ENCODE measurements at regions not wholly inside any gene's neighbourhood (a gene's known extent, or its start where the extent isn't known, plus 50 kb on each side); places are given as distances from the start of the nearest gene placed in this dataset.

DNA sequence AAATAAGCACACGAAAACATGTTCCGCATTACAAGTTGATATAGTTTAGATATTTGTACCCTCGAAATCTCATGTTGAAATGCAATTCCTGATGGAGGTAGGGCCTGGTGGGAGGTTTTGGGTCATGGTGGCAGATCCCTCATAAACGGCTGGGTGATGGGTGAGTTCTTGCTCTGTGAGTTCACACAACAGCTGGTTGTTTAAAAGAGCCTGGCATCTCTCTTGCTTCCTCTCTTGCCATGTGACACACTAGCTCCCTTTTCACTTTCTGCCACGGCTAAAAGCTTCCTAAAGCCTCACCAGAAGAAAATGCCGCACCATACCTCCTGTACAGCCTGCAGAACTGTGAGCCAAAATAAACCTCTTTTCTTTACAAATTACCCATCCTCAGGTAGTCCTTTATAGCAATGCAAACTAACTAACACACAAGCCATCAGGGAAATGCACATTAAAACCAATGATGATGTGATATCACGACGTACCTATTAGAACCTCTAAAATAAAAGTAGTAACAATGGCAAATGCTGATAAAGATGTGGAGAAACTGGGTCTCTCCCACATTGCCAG is 188.5 kb downstream of the ANAPC1 start:
- no peak for DNase-seq
- Mint-ChIP-seq H3K9me3 (ENCODE audit: insufficient read depth) (no peaks in the 10 kb centered on the region), H3K27me3 (ENCODE audit: low read depth) (peaks cover 29% of the 10 kb centered on the region), H3K4me1 (ENCODE audit: low read depth) (peaks cover 17% of the 10 kb centered on the region), H3K36me3 (ENCODE audit: low read depth) (no peaks in the 10 kb centered on the region), H3K27ac (no peak overlapping the region), H3K4me3 (no peak overlapping the region)
- ChIA-PET CTCF (interaction anchor here (0.9 to 1.3 kb wide), 2 partner anchors 11 to 884 kb away, joined by 3 read pairs; no protein-coding TSS in a partner anchor), POLR2A (no interaction called here)
- no peak for ATAC-seq

DNA sequence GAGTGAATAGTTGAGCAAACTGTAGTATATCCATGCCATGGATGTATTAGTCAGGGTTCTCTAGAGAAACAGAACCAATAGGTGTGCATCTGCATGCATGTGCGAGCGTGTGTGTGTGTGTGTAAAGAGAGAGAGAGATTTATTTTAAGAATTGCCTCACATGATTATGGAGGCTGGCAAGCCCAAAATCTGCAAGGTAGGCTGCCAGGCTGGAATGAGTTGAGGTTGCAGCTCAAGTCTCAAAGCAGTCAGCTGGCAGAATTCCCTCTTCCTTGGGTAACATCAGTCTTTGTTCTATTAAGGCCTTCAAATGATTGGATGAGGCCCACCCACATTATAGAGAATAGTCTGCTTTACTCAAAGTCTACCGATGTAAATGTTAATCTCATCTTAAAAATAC is 187.8 kb downstream of the ANAPC1 start:
- no peak for ATAC-seq
- no peak overlapping the region for H3K4me3 Mint-ChIP-seq
- POLR2A ChIA-PET = no interaction called here
- H3K27me3 Mint-ChIP-seq (ENCODE audit: low read depth) = peaks cover 26% of the 10 kb centered on the region
- DNase-seq = no peak
- no peaks in the 10 kb centered on the region for H3K36me3 Mint-ChIP-seq (ENCODE audit: low read depth)
- no peaks in the 10 kb centered on the region for H3K9me3 Mint-ChIP-seq (ENCODE audit: insufficient read depth)
- no peak overlapping the region for H3K27ac Mint-ChIP-seq
- CTCF ChIA-PET = no interaction called here
- H3K4me1 Mint-ChIP-seq (ENCODE audit: low read depth) = peaks cover 19% of the 10 kb centered on the region

DNA sequence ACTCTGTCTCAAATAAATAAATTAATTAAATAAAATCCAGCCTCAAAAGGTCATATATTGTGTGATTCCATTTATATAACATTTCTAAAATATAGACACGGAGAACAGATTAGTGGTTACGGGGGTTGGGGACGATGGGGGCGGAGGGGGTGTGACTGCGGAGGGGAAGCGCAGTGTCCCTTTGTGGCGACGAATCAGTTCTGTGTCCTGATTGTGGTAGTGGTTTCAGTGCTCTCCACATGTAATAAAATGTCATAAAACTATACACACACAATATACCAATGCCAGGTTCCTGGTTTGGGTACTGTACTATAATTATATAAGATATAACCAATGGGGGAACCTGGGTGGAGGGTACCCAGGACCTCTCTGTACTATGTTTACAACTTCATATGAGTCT is 186.4 kb downstream of the ANAPC1 start:
- ChIA-PET CTCF (no interaction called here), POLR2A (no interaction called here)
- Mint-ChIP-seq H3K27ac (no peak overlapping the region), H3K4me3 (no peak overlapping the region), H3K4me1 (ENCODE audit: low read depth) (peaks cover 33% of the 10 kb centered on the region), H3K27me3 (ENCODE audit: low read depth) (peaks cover 20% of the 10 kb centered on the region), H3K36me3 (ENCODE audit: low read depth) (no peaks in the 10 kb centered on the region), H3K9me3 (ENCODE audit: insufficient read depth) (no peaks in the 10 kb centered on the region)
- ATAC-seq = no peak
- DNase-seq = no peak

DNA sequence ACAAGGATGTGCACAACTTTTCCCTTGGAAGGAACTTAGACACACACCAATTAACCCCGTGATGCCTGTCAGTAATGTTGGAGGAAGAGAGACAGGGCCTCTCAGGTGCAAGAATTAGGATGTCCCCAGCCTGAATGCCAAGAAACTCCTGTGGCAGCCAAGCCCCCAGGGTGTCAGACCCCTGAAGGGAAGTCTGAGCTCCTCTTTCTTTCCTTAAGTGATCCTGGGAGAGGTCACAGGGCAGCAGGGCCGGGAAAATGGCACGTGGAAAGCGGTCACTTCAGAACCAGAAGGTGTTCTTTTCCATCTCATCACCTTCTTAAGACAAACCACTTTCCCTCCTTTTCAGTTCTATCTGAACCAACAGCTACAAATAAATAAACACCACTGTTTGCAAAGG is 185.9 kb downstream of the ANAPC1 start:
- peaks cover 35% of the 10 kb centered on the region for H3K4me1 Mint-ChIP-seq (ENCODE audit: low read depth)
- no peaks in the 10 kb centered on the region for H3K9me3 Mint-ChIP-seq (ENCODE audit: insufficient read depth)
- ChIA-PET POLR2A (no interaction called here), CTCF (interaction anchor here (1.1 to 1.7 kb wide), 4 partner anchors 12 to 161 kb away, joined by 3 to 6 read pairs (median 6); no protein-coding TSS in a partner anchor)
- no peak overlapping the region for H3K4me3 Mint-ChIP-seq
- no peak for DNase-seq
- no peak overlapping the region for H3K27ac Mint-ChIP-seq
- peaks cover 18% of the 10 kb centered on the region for H3K27me3 Mint-ChIP-seq (ENCODE audit: low read depth)
- H3K36me3 Mint-ChIP-seq (ENCODE audit: low read depth) = no peaks in the 10 kb centered on the region
- ATAC-seq = no peak

DNA sequence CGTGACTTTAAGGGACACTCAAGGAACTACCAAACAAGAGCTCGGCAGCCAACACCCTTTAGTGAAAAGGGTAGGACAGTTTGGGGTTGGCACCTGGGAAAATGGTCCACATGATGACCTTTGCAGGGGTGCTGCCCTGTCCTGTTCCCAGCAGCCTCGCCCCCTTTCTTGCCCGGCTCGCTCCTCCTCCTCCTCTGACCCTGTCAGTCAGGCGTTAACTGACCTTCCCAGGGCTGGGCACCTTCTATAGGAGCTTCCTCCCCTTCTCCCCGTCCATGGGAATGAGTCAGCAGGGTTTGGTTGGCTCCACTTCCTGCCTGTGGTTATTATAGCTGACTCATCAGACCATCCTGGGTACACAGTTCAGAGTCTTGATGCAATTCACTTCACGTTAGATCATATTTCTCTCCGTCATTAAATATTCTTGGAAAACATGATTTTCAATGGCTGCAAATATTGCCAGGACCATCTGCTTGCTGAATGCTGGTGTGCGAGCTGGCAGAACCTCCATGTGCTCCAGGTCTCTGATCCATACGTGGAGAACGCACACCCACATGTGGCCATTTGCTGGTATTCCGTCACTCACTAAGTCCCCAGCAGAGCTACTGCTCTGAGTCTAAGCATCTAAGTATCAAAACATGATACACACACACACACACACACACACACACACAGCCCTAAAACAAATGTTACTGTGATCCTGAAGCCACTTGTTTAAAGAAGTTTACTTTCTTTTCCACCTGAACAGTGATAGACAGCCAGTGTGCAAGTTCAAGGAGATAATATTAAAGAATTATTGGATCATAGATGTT is 185.0 kb downstream of the ANAPC1 start:
- peaks cover 37% of the 10 kb centered on the region for H3K4me1 Mint-ChIP-seq (ENCODE audit: low read depth)
- ChIA-PET CTCF (interaction anchor here (1.0 to 1.7 kb wide), 6 partner anchors 11 to 216 kb away, joined by 3 to 6 read pairs (median 4); no protein-coding TSS in a partner anchor), POLR2A (interaction anchor here (0.7 kb wide), 1 partner anchor 233 kb away, joined by 6 read pairs; no protein-coding TSS in a partner anchor)
- no peaks in the 10 kb centered on the region for H3K9me3 Mint-ChIP-seq (ENCODE audit: insufficient read depth)
- ATAC-seq = peak; percentile 92
- H3K27ac Mint-ChIP-seq = peak overlapping the region; percentile 73
- H3K36me3 Mint-ChIP-seq (ENCODE audit: low read depth) = no peaks in the 10 kb centered on the region
- H3K27me3 Mint-ChIP-seq (ENCODE audit: low read depth) = peaks cover 13% of the 10 kb centered on the region
- DNase-seq = peak; percentile 72
- H3K4me3 Mint-ChIP-seq = peak overlapping the region; percentile 44

DNA sequence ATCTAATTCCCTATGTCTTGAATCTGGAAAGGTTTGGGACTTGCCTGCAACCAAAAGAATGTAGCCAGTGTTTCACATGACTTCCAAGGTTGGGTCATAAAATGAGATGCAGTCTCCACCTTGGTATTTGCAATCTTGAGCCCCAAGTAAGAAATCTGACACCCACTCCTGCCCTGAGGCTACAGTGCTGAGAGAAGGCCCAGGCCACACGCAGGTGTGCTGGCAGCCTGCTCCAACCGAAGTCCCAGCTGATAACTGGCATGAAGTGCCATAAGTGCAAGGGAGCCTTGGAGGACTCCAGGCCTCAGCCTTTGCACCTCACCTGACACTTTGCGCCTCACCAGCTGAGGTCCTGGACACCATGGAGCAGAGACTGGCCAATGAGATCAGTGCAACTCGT is 182.7 kb downstream of the ANAPC1 start:
- H3K9me3 Mint-ChIP-seq (ENCODE audit: insufficient read depth) = no peaks in the 10 kb centered on the region
- H3K4me3 Mint-ChIP-seq = no peak overlapping the region
- H3K4me1 Mint-ChIP-seq (ENCODE audit: low read depth) = peaks cover 58% of the 10 kb centered on the region
- no peak overlapping the region for H3K27ac Mint-ChIP-seq
- DNase-seq = no peak
- no peaks in the 10 kb centered on the region for H3K36me3 Mint-ChIP-seq (ENCODE audit: low read depth)
- CTCF ChIA-PET = interaction anchor here (0.7 to 2.6 kb wide), 8 partner anchors 9 to 841 kb away, joined by 3 to 21 read pairs (median 4); no protein-coding TSS in a partner anchor
- POLR2A ChIA-PET = no interaction called here
- H3K27me3 Mint-ChIP-seq (ENCODE audit: low read depth) = no peaks in the 10 kb centered on the region
- ATAC-seq = no peak

DNA sequence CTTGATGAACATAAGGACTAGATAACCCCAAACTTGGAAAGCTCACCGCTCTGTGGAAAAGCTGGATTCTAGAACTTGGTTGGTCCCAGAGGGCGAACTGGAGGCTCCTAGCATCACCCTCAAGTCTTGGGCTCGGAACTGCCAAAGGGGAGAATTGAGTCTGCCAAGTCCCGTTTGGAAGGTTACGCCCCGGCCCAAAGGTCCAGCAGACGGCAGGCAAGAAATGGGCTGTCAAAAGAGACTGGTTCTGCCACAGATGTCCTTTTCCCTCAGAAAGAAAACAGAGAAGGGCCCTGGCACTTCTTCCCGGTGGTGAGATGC is 182.2 kb downstream of the ANAPC1 start:
- ATAC-seq = no peak
- CTCF ChIA-PET = interaction anchor here (0.7 to 2.6 kb wide), 9 partner anchors 8 to 841 kb away, joined by 3 to 21 read pairs (median 4); no protein-coding TSS in a partner anchor
- no peak overlapping the region for H3K27ac Mint-ChIP-seq

DNA sequence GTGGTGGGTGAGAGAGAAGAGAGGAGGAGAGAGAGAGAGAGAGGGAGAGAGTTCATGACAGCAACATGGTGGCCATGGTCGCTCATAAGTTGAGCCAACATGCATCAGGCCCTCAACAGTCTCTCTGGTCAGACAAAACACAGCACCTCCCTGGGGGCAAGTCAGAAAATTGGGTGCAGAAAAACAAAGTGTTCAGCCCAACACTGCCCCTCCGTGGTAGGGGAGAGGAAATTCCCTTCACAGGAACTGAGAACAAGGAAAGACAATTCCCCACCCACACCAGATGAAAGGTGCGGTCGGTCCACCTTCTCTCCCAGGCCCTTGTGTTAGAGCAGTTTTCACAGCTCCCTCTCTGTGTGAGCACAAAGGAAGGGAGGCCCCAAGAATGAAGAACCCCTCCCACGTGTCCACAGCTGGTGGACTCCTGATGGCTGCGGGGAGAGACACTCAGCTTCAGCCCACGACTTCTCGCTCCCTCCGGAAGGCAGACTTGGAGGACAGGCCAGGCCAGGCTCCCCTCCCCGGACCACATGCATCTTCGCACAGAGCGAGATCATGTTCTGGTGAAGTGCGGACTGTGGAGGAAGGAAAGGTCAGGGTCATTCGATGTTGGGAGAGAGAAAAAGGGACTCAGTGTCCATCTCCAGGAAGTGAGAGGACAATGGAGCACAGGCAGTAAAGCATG is 181.7 kb downstream of the ANAPC1 start:
- H3K4me1 Mint-ChIP-seq (ENCODE audit: low read depth) = peaks cover 59% of the 10 kb centered on the region
- no peak overlapping the region for H3K27ac Mint-ChIP-seq
- no peaks in the 10 kb centered on the region for H3K27me3 Mint-ChIP-seq (ENCODE audit: low read depth)
- H3K36me3 Mint-ChIP-seq (ENCODE audit: low read depth) = no peaks in the 10 kb centered on the region
- ChIA-PET CTCF (interaction anchor here (1.0 to 2.6 kb wide), 9 partner anchors 11 to 842 kb away, joined by 3 to 21 read pairs (median 5); no protein-coding TSS in a partner anchor), POLR2A (no interaction called here)
- ATAC-seq (no peak), DNase-seq (peak; percentile 70)
- H3K4me3 Mint-ChIP-seq = no peak overlapping the region
- H3K9me3 Mint-ChIP-seq (ENCODE audit: insufficient read depth) = no peaks in the 10 kb centered on the region

More for the DNA sequence above, 182.2 kb downstream of the ANAPC1 start:
- Mint-ChIP-seq H3K4me1 (ENCODE audit: low read depth) (peaks cover 59% of the 10 kb centered on the region), H3K27me3 (ENCODE audit: low read depth) (no peaks in the 10 kb centered on the region), H3K9me3 (ENCODE audit: insufficient read depth) (no peaks in the 10 kb centered on the region), H3K36me3 (ENCODE audit: low read depth) (no peaks in the 10 kb centered on the region), H3K4me3 (no peak overlapping the region)
- no peak for DNase-seq
- POLR2A ChIA-PET = no interaction called here

DNA sequence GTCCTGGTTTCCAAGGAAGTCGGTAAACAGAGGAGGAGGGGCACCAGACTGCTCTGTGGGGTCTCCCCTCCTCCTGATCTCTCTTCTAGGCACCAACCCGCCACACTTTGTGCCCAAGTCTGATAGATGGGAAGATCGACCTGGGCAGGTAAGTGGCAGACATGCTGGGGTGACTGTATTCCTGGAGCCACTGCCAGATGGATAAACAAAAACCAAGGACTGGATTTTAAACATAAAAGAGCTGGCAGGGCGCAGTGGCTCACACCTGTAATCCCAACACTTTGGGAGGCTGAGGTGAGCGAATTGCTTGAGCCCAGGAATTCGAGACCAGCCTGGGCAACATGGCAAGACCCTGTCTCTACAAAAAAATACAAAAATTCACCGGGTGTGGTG is 181.2 kb downstream of the ANAPC1 start:
- H3K4me3 Mint-ChIP-seq = no peak overlapping the region
- H3K4me1 Mint-ChIP-seq (ENCODE audit: low read depth) = peaks cover 59% of the 10 kb centered on the region
- no peak overlapping the region for H3K27ac Mint-ChIP-seq
- H3K36me3 Mint-ChIP-seq (ENCODE audit: low read depth) = no peaks in the 10 kb centered on the region
- ChIA-PET POLR2A (no interaction called here), CTCF (interaction anchor here (0.8 to 2.6 kb wide), 7 partner anchors 11 to 585 kb away, joined by 3 to 21 read pairs (median 5); partner anchors contain the start of gene BCL2L11)
- DNase-seq (no peak), ATAC-seq (no peak)
- H3K27me3 Mint-ChIP-seq (ENCODE audit: low read depth) = no peaks in the 10 kb centered on the region
- no peaks in the 10 kb centered on the region for H3K9me3 Mint-ChIP-seq (ENCODE audit: insufficient read depth)

DNA sequence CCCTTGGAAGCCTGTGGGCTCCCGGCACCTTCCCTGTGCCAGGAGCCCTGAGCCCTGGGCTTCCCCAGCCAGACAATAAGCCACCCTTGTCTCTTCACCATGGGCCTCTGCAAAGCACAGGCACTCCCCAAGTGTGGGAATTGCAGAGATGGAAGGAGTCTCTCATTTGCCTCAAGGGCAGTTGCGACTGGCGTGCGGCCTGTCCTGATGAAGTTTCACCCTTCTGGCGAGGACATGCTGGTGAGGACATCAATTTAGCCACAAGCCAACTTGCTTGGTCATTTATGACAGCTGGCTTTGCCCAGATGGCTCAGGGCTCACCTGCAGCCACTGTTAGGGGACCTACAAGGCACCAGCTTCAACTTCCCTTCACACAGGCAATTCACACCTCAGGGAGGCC is 180.2 kb downstream of the ANAPC1 start:
- Mint-ChIP-seq H3K36me3 (ENCODE audit: low read depth) (no peaks in the 10 kb centered on the region), H3K9me3 (ENCODE audit: insufficient read depth) (no peaks in the 10 kb centered on the region), H3K27ac (no peak overlapping the region), H3K4me1 (ENCODE audit: low read depth) (peaks cover 50% of the 10 kb centered on the region), H3K27me3 (ENCODE audit: low read depth) (peaks cover 6% of the 10 kb centered on the region), H3K4me3 (no peak overlapping the region)
- DNase-seq (no peak), ATAC-seq (no peak)
- ChIA-PET POLR2A (interaction anchor here (0.6 kb wide), 1 partner anchor 186 kb away, joined by 6 read pairs; no protein-coding TSS in a partner anchor), CTCF (interaction anchor here (1.7 kb wide), 1 partner anchor 220 kb away, joined by 7 read pairs; no protein-coding TSS in a partner anchor)

DNA sequence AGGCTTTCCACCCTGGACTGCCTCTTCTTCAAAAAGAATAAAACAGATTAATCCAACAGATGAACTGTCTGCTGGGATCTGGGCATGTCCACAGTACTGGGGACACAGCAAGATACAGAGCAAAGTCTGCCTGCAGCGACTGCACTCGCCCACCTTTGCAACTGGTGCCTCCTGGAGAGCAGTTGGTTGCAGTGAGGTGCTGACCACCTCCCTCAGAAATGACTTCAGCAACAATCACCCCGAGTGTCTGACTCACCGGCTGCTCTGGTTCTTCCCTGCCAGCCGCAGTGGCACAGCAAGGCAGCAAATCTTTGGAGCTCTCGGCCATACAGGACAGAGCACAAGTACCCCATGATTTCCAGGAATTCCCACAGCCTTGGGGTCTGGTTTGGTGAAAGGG is 179.7 kb downstream of the ANAPC1 start:
- H3K4me1 Mint-ChIP-seq (ENCODE audit: low read depth) = peaks cover 45% of the 10 kb centered on the region
- CTCF ChIA-PET = no interaction called here
- H3K9me3 Mint-ChIP-seq (ENCODE audit: insufficient read depth) = no peaks in the 10 kb centered on the region
- peaks cover 6% of the 10 kb centered on the region for H3K27me3 Mint-ChIP-seq (ENCODE audit: low read depth)
- no peak for DNase-seq
- H3K36me3 Mint-ChIP-seq (ENCODE audit: low read depth) = no peaks in the 10 kb centered on the region
- H3K4me3 Mint-ChIP-seq = no peak overlapping the region
- no peak for ATAC-seq
- POLR2A ChIA-PET = no interaction called here
- no peak overlapping the region for H3K27ac Mint-ChIP-seq

DNA sequence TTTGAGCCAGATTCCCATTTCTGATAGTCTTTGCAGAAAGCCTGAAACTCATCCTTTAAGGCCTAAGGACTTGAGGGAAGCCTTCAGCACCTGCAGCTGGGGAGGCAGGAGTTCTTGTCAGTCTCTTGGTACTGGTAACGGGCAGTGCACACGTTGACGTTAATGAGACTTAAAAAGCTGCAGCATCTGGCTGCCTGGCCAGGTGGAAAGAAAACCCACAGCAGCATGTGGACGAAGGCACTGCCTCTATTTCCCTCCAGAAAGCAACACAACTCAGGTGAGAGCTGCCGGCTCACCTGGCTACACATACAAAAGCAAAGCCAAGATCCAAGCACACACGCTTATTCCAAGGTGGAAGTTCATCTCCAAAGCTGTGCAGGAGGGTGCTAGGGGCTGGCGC is 178.8 kb downstream of the ANAPC1 start:
- Mint-ChIP-seq H3K27ac (no peak overlapping the region), H3K27me3 (ENCODE audit: low read depth) (peaks cover 6% of the 10 kb centered on the region), H3K9me3 (ENCODE audit: insufficient read depth) (no peaks in the 10 kb centered on the region), H3K4me1 (ENCODE audit: low read depth) (peaks cover 42% of the 10 kb centered on the region), H3K4me3 (no peak overlapping the region), H3K36me3 (ENCODE audit: low read depth) (no peaks in the 10 kb centered on the region)
- ATAC-seq (no peak), DNase-seq (no peak)
- CTCF ChIA-PET = no interaction called here
- POLR2A ChIA-PET = no interaction called here

Measured in activated CD8-positive, alpha-beta T cell treated with anti-CD3 and anti-CD28 coated beads, Interleukin-2, amount 10 ng/mL, durations not matched to agents 7 days and 5 days (primary cell).